Activated CD4-positive, alpha-beta T cell treated with anti-CD3 and anti-CD28 coated beads for 1 hour (primary cell): ENCODE measurements at regions not wholly inside any gene's neighbourhood (a gene's known extent, or its start where the extent isn't known, plus 50 kb on each side); places are given as distances from the start of the nearest gene placed in this dataset.

Source experiments
- DNase-seq: peaks from one replicate; pipeline ENCODE4 v3.0.0-alpha.2; 2020

DNA sequence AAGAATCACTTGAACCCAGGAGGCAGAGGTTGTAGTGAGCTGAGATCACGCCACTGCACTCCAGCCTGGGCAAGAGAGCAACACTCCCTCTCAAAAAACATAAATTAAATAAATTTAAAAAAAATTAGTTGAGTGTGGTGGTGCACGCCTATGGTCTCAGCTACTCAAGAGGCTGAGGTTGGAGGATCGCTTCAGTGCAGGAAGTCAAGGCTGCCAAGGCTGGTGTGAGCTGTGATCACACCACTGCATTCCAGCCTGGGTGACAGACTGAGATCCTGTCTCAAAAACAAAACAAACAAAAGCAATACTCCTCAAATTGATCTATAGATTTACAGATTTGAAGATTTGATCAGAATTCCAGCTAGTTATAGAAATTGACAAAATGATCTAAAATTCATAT is 92.7 kb upstream of the RESF1 start:
- DNase-seq = no peak

DNA sequence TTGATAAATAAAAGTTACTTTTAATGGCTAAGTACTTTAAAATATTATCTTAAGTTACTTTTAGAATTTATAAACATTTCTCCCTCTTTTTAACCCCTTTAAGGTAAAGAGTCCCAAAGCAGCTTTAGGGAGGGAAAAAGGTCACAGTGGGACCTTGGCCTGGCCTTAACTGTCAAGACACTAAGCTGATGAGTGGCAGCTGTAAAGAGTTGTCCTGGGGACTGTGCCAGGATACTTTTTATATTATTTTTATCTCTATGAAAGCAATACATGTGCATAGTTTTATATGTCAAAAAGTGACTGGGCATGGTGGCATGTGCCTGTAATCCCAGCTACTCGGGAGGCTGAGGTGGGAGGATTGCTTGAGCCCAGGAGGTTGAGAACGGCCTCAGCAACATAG is 94.2 kb upstream of the RESF1 start:
- DNase-seq = no peak

DNA sequence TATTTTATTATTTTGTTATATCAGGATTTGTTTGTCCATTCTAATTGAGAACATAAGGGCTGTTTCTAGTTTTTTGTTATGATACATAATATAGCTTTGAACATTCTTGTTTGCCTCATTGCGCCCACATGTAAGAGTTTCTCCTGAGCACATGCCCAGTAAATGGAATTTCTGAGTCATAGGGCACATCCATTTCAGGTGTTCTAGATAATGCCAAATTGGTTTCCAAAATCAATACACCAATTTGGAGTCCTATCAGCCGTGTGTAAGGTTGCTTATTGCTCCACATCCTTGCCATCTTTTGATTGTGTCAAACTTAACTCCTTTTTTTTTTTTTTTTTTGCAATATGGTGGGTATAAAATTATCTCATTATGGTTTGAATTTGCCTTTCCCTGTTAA is 97.9 kb upstream of the RESF1 start:
- DNase-seq = no peak

DNA sequence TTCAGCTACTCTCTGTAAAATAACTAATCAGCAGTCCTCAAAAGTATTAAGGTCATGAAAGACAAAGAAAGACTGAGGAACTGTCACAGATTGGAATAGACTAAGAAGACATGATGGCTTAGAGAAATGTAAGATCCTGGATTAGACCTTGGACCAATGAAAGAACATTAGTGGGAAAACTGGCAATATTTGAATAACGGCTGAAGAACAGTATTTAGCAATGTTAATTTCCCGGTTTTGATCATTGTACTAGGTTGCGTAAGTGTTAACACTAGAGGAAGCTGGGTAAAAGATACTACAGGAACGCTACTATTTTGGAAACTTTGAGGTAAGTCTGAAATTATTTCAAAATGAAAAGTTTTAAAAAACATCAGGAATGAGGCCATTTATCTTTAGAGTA is 98.8 kb upstream of the RESF1 start:
- DNase-seq = no peak

DNA sequence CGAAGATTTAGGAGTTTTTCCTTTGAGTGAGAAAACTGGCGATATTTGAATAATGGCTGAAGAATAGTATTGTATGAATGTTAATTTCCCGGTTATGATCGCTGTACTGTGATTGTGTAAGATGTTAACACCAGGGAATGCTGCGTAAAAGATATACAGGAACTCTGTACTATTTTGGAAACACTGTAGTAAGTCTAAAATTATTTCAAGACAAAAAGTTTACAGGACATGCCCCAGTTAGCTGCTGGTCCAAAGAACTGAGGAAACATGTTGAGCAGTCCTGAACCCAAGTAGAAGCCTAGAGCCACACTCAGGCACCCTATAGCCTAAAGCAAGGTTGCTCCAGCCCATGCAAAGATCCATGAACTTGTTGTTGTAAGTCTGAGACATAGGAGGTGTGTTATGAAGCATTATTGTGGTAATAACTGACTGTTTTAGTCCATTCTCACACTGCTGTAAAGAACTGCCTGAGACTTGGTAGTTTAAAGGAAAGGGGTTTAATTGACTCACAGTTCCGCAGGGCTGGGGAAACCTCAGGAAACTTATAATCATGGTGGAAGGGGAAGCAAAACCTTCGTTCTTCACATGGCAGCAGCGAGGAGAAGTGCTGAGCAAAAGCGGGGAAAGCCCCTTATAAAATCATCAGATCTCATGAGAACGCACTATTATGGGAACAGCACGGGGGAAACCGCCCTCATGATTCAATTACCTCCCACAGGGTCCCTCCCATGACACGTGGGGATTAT is 99.8 kb upstream of the RESF1 start:
- no peak for DNase-seq

DNA sequence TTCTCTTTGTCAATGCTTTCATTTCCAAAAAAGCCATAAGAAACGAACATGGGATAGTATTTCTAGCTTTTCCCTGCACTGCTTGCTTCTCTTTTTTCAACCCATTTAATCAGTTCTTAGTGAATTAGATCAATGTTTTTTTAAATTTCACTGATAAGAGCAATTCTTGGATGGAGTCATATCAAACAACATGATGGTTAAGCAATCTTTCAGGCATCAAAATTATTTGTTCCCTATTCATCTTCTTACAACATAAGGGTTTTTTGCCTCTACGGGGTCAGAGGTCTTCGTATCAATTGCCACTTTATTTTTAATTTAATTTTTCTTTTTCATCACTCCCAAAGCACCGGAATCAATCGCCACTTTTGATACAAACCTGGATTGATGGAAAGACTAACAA is 103.8 kb upstream of the RESF1 start:
- no peak for DNase-seq

DNA sequence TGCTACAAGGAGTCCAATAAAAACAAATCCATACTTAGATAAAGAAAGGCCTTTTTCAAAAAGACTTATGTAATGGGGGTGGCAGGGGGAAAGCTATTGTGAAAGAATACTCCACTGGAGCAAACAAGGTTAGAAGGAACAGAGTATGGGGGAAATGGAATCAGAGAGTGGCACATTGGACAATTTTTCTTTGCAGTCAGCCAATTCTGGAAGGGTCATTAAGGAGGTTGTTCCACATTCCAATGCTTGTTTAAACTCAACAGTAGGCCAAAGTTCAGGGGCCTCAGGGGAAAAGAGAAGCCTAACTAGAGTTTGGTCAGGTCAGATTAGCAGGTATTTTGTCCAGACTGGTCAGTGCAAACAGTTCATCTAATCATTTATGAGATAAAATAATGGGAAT is 105.2 kb upstream of the RESF1 start:
- DNase-seq = no peak

DNA sequence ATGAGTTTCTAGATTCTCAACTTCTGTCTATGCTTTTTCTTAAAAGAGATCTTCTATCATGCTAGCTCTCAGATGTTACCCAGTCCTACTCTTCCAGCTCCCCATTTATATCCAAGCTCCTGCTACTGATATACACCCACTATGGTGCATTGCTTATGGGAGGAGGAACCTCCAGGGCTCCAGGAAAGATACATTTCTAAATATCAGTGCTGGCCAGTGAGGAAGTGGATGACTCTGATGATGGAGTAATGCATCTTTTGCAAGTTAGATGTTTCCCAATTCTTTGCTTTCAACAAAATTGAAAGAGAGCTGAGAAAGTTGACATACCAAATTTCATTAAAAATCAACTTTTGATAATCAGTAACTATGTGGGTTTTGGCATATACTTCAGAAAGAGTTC is 105.7 kb upstream of the RESF1 start:
- no peak for DNase-seq

DNA sequence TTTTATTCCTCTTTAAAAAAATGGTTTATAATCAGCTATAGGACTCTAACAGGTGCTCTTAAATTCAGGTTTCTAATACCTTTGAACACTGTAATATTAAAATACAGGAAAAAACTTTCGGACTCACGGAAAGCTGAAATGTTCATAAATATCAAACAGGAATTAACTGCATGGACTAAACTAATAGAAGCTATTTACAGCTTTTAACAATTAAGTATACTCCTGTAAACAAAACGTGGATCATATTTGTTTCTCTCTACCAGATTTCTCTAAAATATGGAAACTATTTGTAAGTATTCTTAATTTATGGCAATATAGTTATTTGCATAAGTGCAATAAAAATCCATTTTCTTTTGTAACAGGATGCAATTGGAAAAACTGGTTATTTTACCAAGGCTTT is 108.9 kb upstream of the RESF1 start:
- no peak for DNase-seq

DNA sequence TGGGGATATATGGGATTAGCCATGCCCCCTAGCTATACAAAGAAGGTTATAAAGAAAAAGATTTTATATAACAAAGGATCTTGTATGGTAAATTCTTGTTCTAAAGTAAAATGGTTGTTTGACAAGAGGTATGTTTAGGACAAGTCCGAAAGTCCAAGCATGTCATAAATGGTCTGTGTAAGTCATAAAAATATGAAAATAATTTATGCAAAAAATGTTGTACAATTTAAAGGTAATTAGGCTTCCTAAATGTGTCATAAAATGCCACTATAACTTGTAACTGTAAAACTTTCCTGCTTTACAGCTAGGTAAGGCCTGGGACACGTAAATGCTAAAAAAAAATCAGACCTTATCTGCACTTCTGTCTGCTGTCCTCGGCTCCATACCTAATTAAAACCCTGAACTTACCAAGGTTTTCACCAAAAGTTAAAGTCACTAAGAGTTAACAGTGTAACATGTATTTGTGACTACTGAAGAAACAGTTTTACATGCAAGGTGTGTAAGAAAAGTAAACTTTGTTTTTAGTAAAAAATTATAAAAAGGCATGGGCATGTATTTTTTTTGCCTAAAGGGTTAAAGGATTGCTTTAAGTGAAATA is 110.0 kb upstream of the RESF1 start:
- DNase-seq = no peak

DNA sequence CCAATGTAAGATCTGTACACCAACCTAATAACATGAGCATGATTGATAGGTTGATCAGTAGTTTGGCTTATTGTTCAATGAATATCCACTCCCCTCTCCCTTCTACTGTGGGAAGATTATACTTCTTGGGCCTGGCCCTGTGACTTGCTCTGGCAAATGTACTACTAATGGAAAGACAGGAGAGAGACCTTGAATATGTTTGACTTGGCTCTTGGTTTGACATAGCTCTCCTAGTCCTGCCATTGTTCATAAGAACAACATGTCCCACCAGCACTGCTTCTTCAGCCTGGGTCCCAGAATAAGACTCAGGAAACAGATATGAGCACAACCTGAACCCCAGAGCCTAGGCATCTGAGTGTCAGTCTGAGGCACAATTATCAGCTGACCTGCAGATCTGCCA is 112.8 kb upstream of the RESF1 start:
- DNase-seq = no peak

DNA sequence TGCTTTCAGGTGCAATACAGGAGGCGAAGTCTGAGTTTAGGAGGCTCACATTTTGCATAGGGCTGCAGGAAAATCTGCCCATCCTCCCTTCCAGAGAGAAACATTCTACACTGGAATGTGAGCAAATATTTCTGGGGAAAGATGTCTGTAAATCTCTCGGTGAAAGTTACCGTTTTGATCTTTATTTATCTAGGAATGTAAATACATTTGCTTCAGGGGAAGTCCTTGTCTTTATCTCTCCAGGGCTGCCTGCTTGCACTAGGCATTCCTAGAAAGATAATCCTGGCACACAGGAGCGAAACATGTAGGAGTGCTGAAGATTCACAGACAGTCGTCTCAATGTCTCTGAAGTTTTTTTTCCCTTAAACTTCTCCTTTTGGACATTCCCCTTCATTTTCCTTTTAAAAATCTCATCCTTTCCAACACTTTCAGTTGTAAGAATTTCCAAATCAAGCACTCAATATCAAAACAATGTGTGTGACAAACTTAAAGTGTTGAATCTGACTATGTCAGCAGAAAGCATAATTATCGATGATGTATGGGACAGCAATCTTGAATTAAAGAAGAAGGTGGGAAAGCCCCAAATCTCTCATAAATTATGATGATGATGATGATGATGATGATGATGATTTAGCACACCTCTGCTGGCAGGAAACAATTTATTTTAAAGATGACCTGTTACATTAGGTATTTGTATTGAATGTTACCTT is 113.4 kb upstream of the RESF1 start:
- no peak for DNase-seq

DNA sequence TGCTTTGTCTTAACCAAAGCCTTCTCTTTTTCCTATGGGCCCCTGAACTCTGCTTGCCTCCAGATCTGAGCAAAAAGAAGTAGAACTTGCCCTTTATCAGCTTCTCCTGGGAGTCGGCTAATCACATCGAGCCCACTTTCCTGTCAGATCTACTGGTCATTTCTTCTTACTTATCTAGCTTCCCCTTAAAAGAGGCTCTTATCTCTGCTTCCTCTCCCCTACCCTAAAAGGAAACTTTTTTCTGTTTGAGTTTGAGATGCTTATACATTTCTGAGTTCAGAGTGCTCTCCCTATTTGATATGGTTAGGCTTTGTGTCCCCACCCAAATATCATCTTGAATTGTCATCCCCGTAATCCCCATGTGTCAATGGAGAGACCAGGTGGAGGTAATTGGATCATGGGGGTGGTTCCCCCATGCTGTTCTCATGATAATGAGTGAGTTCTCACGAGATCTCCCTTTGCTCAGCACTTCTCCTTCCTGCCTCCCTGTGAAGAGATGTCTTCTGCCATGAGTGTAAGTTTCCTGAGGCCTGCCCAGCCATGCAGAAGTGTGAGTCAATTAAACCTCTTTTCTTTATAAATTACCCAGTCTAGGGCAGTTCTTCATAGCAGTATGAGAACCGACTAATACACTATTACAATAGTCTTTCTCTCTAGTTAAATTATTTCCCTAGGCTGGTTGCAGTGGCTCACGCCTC is 114.7 kb upstream of the AMN1 start:
- DNase-seq = no peak

DNA sequence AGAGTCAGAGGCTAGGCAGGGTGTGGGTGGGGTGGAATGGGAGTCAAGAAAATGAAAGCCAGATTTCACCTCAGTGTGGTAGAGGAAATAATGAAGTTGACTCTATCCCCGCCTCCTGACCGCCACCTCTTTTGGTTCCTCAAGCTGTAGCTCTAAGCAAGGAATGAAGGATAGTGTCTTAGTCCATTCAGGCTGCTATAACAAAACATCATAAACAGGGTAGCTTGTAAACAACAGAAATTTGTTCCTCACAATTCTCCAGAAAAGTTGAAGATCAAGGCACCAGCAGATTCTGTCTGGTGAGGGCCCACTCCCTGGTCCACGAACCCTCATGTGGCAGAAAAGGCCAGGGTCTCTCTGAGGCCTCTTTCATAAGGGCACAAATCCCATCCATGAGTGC is 109.1 kb upstream of the AMN1 start:
- DNase-seq = no peak

DNA sequence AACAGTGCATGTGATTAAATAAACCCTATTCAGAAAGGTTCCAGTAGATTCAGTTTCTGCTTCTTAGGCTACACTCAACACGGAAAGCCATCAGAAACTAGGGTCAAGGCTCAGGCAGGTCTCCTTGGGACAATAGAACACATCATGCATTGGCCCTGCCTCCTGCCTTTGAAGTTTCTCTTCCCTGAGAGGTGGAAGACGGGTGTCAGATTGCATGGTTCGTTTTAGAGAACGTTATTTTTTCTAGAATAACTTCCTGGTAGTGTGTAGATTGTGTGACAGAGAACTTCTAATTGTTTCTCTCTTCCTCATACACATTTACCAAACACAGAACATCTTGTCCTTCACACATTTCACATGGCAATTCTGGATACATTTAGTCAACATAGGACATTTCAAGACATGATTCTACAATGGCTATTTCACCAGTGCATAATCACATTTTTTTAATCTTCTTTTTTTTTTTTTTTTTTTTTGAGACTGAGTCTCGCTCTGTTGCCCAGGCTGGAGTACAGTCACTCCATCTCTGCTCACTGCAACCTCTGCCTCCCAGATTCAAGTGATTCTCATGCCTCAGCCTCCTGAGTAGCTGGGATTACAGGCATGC is 106.6 kb upstream of the AMN1 start:
- no peak for DNase-seq

DNA sequence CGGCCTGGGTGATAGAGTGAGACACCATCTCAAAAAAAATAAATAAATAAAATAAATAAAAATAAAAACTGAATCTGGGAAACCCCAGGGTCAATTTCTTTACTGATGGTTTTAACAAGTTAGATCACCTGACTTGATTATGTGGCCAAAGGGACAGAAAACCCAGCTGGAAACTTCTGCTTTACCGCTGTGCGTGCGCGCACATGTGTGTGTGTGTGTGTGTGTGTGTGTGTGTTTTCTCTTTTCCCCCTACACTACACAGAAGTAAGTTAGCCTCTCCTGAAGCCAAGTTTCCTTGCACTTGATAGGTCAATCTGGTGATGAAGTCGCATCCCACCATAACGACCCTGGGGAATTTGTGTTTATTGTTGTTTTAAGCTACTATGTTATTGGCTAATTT is 105.3 kb upstream of the AMN1 start:
- DNase-seq = no peak

DNA sequence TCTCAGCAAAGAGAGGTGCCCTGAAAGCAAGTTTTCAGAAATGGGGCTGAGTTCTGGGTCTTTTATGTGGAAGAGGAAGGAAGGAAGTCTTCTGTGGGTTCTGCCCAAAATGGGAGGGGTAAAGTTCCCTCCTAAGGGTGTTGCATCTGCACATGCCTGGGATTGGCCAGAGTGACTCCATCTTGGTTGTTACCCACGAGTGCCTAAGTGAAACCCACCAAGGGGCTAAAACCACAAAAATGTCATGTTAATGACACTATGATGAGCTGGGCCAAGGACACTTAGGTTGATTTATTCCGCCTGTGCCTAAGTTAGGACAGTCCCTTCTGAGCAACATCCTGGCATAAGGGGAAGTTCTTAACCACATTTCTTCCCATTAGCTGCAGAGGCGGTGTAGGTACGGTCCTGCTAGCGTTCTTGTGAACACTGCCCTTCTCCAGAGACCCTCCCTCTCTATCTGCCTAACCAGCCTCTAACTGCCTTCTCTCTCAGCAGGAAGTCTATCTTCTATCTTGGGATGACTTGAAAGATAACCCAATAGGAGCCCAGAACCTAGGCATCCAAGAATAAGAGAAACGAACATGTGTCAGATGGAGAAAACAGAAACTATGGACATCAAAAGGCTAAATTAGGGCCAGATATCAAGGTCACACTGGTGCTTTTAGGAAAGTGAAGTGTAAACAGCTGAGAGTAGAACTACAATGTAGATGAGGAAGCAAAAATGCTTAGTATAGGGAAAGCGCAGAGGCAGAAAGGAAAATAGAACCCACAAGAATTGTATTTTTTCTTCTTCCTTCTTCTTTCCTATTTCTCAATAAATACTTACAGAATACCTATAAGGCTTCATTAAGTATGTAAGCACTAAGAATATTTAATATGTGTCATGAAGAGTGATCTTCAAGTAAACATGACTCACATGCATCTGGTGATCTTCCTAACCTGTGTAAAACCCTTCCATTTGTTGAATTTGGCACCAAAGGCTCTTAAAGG is 104.2 kb upstream of the AMN1 start:
- no peak for DNase-seq

DNA sequence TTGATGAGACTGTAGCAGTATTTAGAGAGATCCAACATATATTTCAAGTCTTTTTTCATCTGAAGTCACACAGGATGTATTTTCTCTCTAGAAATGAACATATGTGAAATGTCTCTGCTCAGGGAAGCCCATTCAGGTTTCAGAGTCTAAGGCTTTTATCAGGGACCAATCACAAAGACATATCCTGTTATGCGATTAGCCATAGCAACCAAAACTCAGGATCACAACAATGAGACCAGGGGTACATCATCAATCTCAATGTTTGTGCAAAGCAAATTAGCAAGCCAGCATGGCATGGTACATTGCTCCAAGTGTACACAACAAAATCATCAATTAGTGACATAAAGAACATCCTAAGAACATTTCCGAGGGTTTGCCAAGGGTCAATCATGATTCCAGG is 99.2 kb upstream of the AMN1 start:
- DNase-seq = no peak

DNA sequence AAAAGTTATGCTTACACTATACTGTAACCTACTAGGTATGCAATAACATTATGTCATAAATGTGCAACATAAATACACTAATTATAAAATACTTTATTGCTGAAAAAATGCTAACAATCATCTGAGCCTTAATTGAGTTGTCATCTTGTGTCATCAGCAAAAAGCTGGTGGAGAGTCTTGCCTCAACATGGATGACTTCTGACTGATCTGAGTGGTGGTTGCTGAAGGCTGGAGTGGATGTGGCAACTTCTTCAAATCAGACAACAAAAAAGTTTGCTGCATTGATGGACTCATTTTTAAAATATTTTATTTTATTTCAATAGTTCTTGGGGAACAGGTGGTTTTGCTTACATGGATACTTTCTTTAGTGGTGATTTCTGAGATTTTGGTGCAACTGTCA is 93.9 kb upstream of the AMN1 start:
- DNase-seq = no peak

DNA sequence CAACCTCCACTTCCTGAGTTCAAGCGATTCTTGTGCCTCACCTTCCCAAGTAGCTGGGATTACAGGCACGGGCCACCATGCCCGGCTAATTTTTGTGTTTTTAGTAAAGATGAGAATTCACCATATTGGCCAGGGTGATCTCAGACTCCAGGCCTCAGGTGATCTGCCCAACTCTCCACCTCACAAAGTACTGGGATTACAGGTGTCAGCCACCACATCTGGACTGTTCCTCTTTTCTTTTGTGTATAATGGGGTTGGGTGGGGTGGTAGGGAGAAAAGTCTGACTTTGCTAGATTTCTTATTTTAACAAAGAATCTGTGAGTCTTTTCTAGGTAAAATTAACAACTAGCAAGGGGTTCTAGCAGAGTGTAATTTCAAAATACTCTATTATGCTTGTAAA is 92.7 kb upstream of the AMN1 start:
- DNase-seq = no peak

DNA sequence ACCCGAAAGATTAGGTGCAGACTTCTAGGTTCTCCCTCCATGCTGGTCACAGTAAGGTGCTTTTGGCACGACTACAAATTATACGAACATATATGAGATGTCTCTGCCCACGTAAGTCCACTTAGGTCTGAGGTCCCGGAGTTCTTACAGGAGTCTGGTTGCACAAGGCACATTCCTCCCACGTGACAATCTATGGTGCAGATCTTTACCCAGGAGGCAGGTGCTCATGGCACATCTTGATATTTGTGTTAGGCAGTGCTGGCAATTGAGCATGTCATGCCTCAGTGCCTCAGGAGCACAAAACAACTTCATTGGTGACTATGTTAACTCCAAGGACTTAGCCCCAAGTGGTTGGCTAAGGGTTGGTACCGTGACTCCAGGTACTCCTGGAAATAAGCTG is 92.0 kb upstream of the AMN1 start:
- DNase-seq = no peak

DNA sequence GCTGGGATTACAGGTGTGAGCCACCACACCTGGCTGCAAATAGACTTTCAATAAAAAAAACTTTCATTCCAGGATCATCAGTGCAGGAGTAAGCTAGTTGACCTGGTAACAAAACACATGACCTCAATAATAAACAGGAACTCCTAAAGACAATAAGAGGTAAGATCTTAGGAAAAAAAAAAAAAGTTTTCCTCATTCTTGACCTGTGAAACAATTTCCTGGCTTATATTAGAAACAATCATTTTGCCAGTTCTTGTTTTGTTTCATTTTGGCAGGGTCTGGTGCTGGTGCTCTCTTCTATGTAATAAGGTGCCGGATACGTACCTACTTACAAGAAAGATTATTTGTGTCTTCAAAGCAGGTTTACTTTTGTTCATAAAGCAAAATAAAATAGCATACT is 90.6 kb upstream of the AMN1 start:
- no peak for DNase-seq
